IPS DF 19.7 (cell line): ENCODE measurements at regions not wholly inside any gene's neighbourhood (a gene's known extent, or its start where the extent isn't known, plus 50 kb on each side); places are given as distances from the start of the nearest gene placed in this dataset.

ENCODE experiments used
- DNase-seq: peaks from one replicate; pipeline ENCODE4 v3.0.0-alpha.2; 2013; ENCODE audit warnings: low read depth, low spot score

DNA sequence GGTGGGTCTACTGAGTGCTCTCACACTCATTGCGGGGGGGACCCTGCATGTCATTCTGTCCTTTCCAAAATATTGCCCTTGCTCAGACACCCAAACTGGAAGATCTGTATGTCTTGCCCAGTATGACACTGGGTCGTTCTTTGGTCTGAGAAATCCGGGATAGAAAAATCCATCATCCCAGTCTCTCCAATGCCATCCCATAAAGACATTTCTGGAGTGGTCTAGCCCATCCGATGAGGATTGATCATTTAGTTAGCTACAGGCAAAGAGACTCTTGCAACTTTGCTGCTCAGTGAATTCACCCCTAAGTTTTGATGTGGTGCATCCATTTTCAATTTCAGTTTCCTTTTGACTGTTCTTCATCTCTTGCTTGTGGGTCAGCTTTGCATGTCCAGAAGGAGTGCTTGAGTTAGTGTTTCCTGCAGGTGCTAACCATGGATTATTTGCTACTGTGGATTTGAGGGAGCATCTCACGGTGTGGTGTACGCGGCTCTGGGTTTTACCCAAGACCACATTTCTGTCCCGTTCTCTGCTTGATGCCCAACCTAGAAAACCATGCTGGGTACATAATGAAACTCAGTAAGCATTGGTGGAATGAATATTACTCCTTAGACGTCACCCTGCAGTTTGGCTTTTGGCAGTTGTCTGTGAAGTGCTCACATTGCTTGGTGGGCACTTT lies 247.0 kb upstream of the MKI67 start:
- DNase-seq: no peak

DNA sequence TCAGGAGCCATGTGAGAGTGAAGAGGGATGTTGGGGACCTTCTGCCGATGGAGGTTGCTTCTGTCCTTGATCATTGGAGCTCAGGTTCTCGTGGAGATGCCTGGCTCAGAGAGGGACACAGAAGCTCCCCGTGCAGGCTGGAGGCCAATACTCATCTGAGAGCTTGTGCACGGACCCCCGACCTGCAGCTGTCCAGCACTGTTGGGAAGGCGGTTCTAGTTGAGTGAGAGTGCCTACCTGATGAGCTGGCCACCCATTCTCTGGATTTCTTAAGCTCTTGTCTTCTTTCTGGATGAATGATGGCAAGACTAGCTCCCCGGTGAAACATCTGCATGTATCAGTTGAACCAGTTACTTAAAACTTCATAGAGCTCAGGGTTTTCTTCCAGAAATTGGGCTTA lies 247.6 kb upstream of the MKI67 start:
- no peak for DNase-seq

DNA sequence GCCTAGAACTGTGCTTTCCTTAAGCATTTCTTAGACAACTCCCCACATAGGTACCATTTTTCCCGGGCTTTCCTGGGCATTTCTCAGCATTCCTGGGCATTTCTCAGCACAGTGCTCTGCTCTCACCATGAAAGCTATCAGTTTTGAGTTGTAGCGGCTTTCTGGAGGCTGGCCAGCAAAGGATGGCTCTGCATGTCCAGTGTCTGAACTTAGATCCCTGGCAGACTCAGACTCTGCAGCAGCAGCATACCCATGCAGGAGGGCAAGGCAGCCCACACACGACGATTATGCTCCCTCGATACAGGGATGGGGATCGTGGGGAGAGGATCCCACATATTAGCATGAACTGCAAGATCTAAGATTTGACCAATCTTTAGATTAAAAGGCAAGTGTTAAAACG lies 248.9 kb upstream of the MKI67 start:
- no peak for DNase-seq

DNA sequence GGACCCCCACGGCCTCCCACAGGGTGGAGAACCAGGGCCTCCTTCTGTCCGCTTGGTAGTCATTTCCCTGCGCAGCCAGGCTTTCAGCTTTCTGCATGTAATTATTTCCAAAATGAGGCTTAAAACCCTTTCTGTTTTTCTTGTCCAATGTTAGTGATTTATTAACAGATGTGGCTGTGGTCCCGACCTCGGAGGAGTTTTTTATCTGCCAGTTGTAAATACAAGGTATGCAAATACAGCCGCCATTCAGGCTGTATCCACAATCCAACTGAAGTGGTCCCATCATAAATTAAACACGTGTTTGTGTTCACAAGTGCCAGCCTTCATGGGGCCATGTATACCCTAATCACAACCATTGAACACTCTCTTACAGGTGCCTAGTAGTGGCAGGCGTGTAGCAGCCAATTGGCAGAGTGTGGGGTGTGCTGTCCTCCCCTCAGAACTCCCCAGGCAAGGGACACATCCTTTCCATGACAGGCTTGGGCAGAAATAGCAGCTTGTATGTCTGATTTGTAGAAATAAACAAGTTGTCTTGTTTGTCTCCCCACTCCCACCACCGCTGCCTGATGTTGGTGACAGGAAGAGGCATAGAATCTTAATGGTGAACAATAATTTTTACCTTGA lies 251.3 kb upstream of the MKI67 start:
- DNase-seq: no peak

DNA sequence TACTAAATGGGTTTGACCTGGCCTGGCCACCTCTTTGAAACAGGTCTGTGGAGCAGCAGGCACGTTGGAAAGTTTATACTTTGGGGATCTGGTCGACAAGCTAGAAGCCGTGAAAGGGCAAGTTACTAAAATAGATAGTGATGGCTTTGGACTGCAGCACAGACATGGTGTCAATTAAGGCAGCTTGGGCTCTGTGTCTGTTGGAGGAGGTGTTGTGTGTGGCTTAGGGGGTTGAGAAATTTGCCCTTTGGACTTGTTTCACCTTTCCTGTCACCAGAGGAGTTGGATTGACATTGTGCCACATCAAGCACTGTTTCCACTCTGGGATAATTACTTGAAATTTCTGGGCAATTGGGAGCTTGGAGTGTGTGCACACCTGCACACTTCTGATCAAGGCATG lies 251.8 kb upstream of the MKI67 start:
- no peak for DNase-seq

GRCh38 chr10:128380946-128381345 lies 254.7 kb upstream of the MKI67 start:
- no peak for DNase-seq

DNA sequence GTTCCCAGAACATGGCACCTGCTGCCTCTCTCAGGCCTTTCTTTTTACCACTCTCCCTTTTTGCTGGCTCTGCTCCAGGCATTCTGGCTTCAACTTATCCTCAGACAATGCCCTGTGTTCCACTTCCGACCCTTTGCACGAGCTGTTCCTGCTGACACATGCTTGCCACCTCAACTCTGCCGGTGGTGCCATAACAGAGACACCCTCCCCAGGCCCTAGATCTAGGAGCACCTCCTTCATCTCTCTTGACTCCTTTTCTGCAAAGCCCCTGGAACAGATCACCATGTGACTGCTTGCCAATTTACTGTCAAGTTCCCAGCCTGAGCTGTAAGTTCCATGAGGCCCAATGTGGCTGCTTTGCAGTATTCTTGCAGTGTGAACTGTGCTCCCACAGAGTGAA lies 256.0 kb upstream of the MKI67 start:
- no peak for DNase-seq

- no peak for DNase-seq
Observed at GRCh38 chr10:128384831-128385230, 258.6 kb upstream of the MKI67 start.

- DNase-seq: no peak
Observed at GRCh38 chr10:128386231-128386630, 260.0 kb upstream of the MKI67 start.

GRCh38 chr10:128386816-128387604 lies 260.8 kb upstream of the MKI67 start:
- no peak for DNase-seq

- DNase-seq: no peak
Observed at GRCh38 chr10:128390596-128390995, 264.4 kb upstream of the MKI67 start.

DNA sequence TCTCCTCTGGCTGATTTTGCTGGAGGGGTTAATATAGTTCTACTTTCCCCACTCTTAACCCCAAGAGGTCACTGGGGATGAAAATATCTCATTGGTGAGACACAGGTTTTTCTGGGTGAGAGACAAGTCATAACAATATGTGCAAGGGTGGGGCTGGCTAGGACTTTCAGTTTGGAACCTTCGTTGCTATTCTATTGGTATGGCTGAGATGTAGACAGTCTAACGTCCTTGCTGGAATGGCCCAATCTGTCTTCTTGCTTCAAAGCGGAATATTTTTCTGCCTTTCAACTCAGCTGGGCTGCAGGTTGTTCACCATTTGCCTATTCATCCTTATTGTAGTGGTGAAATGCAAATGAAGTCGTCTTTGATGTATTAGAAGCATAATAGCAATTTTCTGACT lies 267.3 kb upstream of the MKI67 start:
- no peak for DNase-seq

DNA sequence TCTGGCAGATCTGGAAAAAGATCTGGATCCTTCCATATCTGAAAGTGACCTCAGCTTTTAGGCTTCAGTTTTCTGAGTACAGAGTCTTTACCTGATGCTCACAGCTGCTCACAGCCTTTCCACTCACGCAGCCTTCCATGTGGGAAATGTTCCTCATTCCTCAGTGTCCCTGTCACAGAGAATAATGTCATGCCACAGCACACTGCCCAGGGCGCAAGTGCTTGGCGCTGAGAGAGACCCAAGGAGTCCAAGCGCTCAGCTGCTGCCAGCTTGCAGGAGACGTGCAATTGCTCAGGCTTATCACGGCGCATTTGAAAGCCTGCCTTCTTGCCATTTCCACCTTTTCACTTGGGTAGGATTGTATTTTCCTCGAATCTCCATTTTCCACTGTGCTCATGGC lies 271.9 kb upstream of the MKI67 start:
- DNase-seq: no peak

DNA sequence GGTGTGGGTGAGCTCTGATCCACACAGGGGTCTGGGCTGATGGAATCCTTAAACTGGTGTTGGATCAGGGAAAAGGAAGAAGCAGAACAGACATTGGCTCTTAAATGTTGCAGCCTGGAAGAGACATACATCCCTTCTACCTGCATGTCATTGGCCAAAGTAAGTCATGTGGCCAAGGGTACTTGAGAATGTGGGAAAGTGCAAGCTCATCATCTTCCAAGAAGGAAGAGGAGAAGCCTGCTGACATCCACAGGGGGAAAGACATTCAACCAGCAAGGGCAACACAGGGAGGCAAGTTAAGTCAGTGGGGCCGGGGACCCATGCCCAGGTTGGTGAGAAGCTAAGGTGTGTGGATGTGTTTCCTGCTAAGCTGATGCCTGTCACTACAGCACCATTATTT lies 272.8 kb upstream of the MKI67 start:
- no peak for DNase-seq

DNA sequence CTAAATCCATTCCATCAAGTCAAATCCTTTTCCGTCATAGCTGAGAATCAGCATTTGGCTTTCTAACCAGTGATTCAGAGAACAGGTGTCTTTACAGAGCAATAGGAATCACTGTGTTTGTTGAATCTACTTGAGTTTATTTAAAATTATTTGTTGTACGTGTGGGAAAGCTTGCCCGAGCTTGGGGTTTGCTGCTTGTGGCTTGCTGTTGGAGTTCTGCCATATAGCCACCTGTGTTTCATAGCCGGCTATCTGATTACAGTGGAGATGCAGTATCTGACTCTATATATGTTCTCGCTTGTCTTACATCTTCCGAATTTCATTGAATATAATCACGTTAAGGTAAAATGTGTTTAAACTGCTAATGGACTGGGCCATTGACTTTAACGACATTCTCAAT lies 274.3 kb upstream of the MKI67 start:
- no peak for DNase-seq

GRCh38 chr10:128405450-128405849 lies 279.2 kb upstream of the MKI67 start:
- no peak for DNase-seq

DNA sequence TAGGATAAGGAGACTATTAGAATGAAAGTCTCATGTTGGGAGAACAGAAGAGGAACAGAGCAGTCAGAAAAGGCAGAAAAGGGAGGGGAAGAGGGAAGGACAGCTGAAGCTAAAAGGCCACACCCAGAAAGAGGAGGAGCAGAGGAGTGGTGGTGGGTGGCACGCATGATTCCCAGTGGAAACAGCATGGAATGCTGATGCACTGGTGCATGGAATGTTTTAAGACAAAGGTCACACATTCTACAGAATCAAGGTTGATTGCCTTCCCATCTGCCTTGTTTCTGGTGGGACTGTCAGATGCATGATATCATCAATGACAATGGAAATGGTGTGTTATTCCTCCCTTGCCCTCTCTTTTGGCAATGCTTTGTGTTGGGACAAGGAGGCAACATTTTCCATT lies 285.4 kb upstream of the MKI67 start:
- no peak for DNase-seq

GRCh38 chr10:128414568-128414967 lies 288.3 kb upstream of the MKI67 start:
- no peak for DNase-seq

DNA sequence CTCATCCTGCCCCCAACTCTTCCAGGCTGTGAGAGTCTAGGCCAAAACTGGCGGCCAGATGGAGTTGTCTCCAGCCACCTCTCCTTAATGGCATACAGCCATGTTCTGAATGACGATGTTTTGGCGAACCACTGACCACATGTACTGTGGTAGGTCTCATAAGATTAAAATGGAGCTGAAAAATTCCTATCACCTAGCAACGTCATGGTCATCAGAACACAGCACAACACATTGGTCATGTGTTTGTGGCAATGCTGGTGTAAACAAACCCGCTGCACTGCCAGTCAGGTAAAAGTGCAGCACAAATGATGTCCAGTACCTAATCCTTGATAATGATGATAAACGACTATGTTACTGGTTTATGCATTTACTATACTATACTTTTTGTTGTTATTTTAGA lies 290.0 kb upstream of the MKI67 start:
- DNase-seq: no peak

DNA sequence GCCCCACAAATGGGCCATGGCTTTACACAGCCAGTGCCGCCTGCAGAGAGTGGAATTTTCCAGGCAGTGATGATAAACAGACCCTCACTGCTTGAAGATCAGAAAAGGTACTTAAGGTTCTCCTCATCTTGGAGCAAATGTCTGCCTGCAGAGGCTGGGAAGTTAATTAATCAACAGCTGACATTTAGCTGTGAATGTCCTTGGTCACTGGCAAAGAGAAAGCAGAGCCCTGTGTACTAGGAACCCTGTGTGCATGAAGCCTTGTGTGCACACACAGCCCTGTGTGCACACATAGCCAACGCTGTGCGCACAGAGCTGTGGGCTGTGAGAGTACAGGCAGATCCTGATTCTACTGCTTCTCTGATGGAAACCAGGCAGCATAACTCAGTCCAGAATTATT lies 291.6 kb upstream of the MKI67 start:
- no peak for DNase-seq

DNA sequence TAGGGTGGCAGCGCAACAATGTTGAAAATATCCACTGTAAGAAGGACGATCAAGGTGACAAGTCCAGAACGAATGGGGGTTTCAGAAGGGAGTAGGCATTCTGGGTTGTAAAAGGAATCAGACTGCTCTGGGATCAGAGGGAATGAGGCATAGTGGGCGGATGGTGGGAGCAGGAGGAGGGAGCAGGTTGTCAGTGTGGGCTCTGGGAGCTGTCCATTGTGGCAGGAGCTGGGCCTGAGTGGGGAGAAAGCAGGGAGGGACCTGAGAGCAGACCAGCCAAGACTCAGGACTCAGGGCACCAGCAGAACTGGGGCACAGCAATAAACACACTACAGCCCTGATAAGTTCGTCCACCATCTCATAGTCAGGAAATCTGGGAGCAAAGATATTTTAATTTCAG lies 292.6 kb upstream of the MKI67 start:
- no peak for DNase-seq

- no peak for DNase-seq
Observed at GRCh38 chr10:128419466-128420019, 293.3 kb upstream of the MKI67 start.

DNA sequence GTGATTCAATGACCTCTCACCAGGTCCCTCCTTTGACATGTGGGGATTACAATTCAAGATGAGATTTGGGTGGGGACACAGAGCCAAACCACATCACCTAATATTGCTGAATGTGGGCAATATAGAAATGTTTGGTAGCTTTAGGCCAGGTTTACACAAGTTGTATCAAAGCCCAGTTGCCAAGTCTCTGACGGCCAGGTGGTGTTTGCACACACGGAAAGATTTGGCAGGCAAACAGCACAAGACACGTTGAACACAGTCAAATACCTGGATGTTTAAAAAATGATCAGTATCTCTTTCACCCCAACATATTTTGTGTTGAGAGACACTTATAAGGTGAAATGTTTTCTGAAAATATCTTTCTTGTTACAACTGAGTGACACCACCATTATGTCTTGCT lies 294.4 kb upstream of the MKI67 start:
- no peak for DNase-seq
